HG02885 (cell line): ENCODE measurements at regions not wholly inside any gene's neighbourhood (a gene's known extent, or its start where the extent isn't known, plus 50 kb on each side); places are given as distances from the start of the nearest gene placed in this dataset.
A peak's percentile ranks its signal among the peaks of the same experiment; 100 is the strongest.

Source experiments
- ATAC-seq: cut with Tn5 transposase; IDR thresholded peaks from one replicate; pipeline ENCODE4 v1.9.1; 2021; ENCODE audit warnings: mild to moderate bottlenecking; ENCODE audit not compliant: unreplicated experiment, poor library complexity

DNA sequence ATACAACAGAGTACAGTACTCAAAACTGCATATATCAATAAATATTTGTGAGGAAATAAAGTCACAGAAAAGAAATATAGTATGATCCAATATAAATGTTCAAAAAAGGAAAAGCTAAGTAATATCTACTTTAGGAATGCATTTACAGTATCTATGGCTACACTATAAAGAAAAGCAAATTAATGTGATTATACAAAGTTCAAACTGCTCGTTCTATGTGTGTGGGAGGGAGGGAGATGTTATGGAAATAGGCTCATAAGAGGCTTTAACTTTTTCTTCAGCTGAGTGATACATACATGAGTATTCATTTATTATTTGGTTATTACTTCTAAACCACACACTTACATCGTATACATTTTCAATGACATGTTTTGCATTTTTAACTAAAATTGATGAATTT, 377.7 kb upstream of the AGTR1 start:
- no peak for ATAC-seq

DNA sequence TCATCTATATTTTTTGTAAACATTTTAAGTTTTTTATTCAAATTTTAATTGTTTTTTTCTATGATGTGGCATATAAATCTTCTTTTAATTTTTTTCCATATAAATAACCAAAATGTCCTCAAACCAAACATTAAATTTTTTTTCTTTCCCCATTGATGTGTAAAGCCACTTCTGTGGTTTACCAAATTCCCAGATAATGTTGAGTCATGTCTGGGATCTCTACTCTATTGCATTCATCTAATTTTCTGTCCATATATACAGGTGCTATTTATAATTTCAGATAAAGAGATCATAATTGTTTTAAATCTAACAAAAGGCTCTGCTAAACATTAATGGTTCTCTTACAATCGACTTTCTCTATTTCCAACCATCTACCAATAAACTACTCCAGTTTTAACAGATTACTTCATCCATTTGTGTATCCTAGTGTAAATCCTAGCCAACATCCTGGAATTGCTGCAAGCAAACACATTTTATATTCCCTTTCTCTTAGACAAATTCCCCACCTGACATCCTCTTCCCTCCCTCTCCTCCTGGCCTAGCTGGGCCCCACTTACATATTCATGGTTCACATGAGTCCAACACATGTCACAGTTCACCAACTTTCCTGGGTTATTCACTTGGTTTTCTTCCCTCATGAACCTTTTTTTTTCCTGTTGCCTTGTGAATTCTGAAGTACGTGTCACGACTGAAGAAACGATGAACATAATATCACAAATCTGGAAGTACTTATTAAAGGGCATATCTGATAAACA, 368.0 kb upstream of the AGTR1 start:
- no peak for ATAC-seq

DNA sequence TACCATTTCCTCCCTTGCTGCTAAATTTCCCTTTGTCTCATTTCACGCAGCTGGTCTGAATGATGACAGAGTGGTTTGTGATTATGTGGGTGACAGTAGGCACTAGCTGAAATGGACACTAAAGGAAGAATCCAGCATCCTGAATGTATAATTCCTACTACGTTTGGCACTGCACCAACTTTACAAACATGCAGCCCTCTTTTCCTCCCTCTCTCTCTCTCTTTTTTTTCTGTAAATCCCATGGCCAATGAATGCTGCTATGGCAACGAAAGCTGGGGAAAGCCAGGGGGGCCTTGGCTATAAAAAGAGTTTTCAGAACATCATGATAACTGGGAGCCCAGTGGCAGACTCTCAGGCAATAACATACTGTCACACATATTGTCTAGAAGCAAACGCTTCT, 367.2 kb upstream of the AGTR1 start:
- no peak for ATAC-seq

DNA sequence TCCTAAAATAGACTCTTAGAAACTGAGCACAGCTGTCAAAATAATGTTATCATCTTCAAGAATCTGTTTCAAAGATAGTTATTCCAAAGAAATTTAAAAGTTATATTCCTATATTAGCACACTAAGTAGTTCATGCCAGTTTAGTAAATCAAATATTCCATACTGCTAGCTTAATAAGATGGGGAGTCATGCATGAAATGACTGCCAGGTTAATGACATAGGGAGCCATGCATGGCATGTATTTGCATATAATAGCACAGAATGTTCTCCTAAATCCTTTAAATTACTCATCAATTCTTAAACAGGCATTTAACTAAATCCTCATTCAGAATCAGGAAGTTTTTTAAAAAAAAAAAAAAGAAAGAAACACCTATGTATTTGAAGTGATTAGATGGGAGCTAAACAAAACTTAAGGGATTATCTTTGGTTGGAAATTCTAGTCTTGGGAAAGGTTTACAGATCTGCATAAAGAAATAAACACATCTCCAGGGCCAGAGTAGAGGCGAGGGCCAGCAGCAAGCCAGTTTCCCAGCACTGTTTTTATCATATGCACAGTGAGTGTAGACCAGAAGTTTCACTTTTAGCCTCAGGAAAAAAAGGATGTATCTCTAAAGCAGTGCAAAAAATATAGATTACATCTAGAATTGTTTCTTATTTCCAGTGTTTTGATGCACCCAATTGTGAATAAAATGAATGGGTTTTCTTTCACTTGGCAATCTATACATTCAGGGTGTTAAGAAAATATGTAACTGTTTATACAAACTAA, 366.4 kb upstream of the AGTR1 start:
- peak; percentile 50 for ATAC-seq

DNA sequence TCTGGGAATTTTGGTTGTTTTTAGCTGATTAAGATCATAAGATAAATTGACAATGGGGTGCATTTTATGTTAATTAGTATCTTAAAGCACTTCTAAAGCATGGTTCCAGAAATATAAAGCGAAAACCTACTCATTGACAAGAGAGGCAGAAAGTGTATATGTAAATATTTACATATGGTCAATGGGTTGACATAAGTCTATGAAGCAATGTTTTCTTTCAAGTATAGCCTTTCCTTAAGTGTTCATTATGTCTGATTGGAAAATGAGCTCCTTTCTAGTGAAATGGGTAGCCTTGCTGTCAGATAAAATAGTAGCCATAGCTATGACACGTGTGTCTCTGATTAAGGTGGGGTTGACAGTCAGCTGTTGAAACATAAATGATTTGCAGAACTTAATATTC, 365.2 kb upstream of the AGTR1 start:
- ATAC-seq, result no peak

DNA sequence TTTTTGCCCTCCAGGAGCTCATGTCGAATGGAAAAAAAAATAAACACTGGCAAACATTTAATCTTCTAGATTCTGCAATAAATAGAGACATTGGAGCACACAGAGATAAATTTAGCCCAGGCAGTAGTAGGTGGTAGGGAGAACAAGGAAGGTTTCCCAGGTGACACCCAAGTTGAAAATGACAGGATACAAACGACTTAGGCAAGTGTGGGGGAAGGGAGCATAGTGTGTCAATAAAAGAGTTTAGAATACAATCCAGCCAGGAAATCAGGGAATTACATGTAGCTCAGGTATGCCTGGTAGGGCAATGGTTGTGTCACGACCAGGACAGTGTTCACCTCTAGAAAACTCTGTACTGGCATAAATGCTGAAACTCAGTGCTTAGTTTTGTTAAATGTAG, 364.6 kb upstream of the AGTR1 start:
- ATAC-seq, result no peak

DNA sequence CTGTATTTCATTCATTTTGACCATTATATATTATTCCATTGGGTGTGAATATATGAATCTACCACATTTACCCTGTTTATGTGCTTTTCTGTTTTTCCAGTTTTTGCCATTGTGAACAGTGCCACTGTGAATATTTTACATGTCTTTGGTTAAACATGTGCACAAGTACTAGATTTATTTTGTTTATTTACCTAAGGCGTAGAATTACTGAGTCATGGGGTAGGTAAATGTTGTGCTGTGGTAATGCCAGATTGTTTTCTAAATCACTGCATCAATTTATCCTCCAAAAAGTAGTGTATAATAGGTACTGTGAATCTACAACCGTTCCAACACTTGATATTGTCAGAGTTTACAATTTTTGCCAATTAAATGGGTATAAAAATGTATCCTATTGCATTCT, 362.1 kb upstream of the AGTR1 start:
- ATAC-seq, result no peak

DNA sequence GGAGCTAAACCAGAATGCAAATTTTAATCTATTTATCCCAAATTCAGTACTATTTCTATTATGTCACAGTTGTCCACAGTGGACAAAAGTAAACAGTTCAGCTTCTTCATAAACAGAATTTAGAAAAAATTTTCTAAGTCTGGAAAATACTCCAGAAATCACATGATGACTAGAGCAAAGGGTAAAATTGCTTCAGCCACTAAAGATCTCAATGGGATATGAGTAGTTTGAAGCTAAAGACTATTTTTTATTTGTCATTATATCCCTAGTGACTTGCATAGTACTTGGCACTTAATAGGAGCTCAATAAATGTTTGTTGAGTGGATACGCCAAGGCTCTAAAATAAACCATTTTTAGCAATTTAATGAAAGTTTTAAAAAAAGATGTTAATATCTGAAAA, 354.3 kb upstream of the AGTR1 start:
- ATAC-seq, result no peak

DNA sequence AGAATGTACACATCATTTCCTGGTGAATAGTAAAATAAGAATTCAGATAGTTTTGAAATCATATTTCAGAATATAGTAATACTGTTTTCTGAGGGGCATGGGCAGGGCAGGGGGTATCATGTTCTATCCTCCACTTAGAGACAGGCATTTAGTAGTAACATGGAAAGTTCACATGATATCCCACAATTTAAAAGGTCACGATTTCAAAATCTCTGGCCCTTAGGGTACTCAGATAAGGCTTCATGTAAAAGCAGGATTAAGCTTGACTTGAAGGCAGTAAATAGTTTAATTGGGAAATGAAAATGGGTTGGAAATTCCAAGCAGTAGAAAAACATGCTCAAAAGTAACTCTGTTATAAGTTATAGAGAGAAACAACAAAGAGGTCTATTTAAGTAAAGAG, 353.2 kb upstream of the AGTR1 start:
- no peak for ATAC-seq

DNA sequence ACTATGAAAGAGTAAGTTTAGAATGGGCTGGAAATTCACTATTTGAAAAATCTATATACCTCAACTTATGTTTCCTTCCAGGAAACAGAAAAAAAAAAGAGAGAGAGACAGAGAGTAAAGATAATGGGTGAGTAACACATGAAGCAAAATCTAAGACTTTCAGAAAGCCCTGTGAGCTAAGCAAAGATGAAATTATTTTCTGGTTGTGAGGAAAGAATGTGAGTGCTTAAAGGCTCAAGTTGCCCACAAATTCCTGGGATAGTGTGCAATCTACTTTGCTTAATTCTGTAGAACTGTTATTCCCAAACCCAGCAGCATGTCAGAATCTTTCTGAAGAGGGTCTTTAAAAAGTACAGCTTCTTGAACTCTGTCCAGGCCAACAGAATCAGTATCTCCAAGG, 337.7 kb upstream of the AGTR1 start:
- ATAC-seq, result no peak

DNA sequence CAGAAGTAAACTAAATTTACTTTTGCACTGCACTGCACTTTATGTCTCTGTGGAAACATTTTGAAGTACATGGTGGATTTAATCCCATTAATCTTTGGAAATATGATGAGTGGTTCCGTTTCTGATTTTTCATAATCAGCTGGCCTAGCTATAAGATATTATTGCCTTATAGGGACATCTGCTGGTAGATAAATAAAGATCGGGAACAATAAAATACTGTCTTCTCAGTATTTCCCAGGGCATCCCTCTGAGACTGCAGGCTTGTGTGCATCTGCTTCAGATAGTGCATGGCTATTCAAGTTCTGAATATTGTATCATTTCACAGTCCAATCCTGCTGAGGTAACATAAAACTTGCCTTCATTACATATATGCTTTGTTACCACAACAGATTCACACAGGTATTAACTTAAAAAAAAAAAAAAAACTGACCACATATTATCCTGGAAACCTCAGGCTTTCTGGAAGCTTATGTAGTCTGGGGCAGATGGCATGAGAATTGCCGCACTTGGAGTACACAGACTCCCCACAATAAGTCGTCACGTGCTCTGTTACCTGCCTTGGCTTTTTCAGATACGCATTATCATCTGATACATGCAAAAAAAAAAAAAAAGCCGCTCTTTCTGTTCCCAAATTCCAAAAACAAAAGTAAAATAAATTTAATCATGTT, 330.8 kb upstream of the AGTR1 start:
- ATAC-seq, result peak; percentile 68

DNA sequence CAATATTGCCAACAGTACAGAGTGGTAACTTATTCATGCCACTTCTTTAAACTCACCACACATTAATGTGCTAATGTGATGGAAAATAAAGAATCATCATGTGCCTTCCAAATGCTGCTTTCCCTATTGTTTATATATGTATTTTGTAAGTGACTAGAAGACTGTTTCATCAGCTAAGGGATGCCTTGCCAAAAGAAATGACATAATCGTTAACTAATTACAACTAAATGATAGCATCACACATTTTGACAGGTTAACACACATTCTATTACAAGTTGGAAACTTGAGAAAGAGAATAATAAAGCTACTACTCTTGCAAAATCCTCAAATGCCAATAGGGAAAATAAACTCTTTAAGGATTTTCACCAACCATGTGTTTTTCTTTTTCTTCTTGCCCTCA, 329.9 kb upstream of the AGTR1 start:
- ATAC-seq, result no peak

DNA sequence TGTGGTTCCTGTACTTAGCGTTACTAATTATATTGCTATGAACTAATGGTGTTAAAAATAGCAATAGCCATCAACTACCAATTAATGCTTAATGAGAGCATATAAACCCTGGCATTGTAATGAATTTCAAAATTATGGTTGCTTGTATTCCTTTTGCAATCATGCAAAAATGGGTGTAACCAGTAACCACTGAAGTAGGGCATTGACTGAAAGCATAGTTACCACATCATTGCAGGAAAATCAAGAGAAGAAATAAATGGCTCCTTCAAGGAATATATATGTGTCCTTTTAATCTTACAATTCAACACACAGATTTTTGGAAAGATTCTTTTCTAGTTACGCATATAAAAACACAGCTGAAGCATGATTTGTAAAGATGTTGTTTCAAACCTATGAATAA, 328.3 kb upstream of the AGTR1 start:
- no peak for ATAC-seq

DNA sequence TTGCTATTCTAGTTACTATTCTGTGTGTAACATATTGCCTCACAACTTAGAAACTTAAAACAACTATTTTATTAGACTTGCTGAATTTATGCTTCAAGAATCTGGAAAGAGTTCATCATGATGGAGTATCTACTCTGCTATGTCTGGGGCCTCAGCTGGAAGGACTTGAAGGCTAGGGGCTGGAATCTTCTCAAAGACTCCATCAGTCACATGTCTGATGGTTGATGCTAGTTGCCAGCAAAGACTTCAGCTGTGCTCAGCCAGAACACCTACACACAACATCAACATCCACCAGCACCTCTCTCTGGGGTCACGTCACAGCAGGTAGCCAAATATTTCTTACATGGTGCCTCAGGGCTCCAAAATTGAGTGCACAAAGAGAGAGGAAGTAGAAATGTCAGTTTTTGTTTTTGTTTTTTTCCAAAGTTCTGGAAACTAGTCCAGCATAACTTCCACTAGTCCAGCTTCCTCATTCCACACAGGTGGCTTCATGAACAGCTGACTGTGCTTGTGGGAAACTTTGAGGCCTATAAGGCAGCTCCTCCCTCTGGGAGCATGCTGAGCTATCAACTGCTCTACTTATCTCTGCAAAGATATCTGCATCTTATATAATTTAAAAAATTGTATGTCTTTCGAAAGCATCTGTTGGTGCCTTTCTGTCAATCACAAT, 325.4 kb upstream of the AGTR1 start:
- ATAC-seq, result no peak

DNA sequence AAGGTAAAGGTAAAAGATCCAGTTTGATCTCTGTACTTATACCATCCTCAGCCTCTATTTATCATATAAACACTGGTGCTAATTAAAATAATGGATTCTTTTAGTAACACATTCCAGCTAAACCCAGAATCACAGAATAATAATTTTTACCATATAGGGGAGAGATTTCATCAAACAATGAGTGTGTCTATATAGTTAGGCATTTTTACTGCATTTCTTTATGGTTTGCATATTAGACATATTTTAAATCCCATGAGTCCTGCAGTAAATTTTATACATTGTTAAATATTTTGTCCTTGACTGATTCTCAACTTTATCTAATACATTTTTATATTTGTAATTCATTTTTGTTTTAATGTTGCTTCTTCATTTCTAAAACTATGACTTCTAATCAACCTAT, 323.7 kb upstream of the AGTR1 start:
- ATAC-seq, result no peak

DNA sequence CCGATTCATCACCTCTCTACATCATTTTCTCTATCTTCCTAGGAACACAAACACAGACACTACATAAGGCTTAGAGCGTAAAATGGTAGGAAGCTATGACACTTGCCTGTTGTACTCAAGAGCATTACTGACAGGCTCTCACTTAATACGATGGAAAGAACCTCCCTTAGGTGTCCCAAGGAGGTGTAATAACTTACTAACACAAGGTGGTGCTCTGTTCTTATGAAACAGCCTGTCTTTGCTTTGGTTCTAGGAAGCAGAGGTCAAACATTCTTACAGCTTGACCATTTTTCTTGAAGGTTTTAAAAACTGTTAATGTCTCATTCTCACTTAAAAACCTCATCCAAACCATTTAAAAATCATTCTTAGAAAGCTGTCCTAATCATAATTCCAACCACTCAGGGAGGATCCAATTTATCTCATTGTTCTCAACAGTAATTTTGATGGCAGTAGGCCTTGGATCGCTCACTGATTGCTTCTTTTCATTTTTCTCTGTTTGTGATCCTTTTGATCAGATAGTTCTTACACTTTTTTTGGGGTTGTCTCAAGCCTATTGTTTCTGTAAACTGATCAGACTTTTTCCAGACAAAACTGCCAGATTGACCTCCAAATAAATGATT, 317.8 kb upstream of the AGTR1 start:
- peak; percentile 92 for ATAC-seq

DNA sequence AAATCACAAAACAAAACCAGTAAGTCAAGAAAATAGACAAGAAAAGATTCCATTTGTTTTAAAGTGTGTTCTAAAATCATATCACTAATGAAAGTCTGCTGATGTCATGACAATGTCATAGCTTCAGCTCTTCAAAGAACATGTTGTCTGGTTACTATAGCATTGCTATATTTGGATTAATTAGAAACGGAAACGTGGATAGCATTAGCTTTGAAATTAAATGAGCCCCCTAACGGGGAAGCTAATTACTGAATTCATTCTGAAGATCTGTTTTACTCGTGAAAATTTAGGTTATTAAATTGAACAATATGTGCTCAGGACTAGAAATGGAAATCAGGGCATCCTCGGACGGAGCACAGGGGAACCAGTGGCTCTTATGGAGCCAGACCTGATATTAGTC, 316.7 kb upstream of the AGTR1 start:
- ATAC-seq, result no peak

DNA sequence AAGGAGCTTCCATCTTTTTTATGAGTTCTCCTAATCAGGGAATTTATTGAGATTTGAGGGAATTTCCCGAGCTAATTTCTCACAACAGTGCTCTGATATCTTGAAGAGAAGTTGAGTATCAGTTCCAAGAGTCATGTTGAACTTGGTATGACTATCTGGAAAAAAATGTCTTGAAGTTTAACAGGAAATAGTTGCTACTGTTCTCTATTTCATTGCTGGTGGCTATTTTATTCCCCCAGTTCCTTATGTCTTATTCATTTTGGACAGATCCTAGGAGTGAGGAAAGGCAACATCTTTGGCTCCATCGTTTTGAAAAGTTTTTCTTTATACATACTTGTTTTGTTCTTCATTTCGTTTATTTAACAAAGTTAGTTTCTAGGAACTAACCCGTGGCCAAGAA, 307.8 kb upstream of the AGTR1 start:
- no peak for ATAC-seq

DNA sequence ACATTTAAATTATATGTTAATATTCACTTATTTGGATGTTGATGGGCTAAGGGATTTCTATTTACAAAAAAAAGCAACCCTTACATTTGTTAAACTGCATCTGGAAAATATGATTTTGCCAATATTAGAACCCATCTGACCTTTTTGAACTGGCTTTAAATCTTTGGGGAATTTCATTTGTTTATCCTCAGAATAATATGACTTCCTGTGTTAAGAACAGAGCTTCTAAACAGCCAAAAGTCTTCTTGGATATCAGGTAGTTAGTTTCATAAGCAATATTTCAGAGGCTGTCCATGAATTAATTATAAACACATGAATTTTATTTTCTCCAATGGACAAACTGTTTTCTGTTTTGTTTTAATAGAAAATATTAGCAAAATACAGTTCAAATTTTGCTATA, 301.9 kb upstream of the AGTR1 start:
- ATAC-seq, result no peak

DNA sequence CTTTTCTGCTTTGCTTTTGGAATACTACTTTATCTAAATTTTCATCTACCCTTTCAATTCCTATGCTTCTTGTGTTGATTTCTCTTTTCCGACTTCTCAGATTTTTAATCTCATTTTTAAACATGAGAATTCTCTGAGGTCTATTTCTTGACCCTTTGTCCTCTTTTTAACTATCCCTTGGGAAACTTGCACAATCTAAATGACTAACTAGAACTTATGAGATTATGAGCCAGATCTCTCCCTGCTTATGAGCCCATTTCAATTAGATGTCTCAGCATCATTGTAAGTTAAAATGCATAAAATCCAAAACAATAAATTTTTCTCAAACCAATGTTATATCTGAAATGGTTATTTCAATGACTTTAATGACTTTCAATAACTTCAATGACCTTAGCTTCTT, 296.9 kb upstream of the AGTR1 start:
- ATAC-seq, result no peak

DNA sequence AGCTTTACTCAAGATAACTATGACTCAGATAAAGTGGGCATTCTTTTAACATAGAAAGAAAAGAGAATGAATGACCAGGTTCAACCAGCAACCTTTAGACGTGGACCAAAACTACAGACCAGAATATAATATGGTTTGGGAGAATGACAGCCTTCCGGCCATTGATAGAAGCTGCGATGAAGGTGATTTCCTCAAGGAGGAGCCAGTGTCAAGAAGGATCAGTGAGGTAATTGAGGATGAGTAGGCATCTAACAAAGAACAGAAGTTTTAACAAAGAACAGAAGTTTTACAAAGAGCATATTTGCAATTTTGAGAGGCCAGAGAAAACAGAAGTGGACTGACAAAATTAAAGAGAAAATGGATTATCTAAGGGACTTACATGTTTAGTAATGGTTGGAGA, 289.0 kb upstream of the AGTR1 start:
- no peak for ATAC-seq
